GOT3 (cell line): ENCODE measurements at regions not wholly inside any gene's neighbourhood (a gene's known extent, or its start where the extent isn't known, plus 50 kb on each side); places are given as distances from the start of the nearest gene placed in this dataset.
"Not testable (repeated sequence)": the region's sequence is repeated elsewhere in the genome, so short reads cannot be mapped to it uniquely, and the experiment has no call there.

ENCODE experiments used
- DNase-seq: peaks from one replicate; lab custom pipeline; 2025; ENCODE audit warnings: mixed read lengths; lab: John Stamatoyannopoulos, UW

DNA sequence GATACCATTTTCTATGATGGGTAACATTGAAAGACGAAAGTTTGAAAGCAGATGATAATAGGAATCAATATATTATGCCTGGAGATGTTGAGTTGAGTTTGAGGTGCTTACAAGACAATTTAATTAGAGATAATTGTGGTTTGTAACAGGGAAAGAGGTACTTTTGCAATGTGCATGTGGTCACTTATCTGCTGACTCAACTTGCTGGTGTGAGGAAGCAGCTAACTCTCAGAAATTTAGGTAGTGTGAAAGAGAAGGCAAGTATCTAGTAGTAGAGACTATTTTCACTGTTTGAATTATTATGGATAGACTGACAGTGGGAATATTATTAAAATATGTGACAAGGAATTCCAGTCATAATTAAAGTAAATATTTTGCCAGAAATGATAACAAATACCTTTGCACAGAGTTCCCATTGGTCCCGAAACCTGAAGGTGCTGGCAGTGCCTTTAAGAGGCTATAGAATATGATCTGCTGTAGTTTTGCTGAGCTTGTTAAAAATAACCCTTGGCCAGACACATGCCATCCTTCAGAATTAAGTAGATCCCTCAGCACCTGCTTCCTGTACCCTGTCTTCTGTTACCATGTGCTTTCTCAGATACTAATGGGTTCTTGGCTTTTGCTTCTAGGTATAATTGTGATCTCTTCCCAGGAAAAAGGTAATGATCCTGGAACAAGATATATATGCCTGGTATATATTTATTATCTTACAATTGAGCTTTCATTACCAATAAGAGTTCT is 315.9 kb downstream of the BCHE start:
- no peak for DNase-seq

GRCh38 chr3:165519687-165520086 is 317.5 kb downstream of the BCHE start:
- no peak for DNase-seq

- no peak for DNase-seq
Observed at GRCh38 chr3:165518346-165518745, 318.9 kb downstream of the BCHE start.

DNA sequence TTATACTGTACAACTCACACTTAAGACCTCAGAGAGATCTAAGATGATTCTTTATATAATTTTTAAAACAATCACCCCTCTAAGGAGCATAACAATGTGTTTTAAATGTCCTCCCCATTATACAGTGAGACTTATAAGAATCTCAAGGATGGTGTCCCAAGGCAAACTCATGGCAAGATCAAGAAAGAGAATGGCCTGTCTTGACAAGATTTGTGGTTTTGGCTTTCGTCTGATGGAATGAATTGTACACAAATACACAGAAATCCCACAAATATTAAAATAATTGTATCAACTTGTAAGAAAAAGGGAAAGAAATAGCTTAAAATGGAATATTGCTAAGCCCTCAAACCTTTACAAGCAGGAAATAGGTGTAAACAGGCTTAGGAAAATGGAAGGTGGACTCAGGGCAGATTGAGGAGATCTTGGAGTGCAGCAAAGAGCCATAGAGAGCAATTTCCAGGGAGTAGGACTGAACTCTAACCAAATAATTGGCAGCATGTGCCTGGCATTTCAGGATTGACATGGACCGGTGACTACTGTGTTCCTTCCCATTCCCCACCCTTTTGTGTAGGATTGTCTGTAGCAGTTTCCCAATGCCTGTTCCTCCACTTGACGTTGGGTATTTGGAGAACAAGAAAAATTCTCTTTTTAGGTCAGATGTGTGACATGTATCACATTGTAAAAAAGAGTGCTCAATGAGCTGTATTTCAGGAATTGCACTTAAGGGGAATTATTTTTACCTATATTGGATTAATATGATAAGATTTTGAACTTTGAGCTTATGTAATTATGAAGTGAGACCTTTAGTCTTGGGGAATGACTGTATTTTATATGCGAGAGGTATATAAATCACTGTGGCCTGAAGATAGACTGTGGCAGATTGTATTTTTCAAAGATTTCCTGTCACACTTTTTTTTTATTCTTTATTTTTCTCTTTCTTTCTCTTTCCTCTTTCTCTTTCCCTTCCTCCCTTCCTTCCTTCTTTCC is 317.8 kb upstream of the SLITRK3 start:
- DNase-seq = no peak

DNA sequence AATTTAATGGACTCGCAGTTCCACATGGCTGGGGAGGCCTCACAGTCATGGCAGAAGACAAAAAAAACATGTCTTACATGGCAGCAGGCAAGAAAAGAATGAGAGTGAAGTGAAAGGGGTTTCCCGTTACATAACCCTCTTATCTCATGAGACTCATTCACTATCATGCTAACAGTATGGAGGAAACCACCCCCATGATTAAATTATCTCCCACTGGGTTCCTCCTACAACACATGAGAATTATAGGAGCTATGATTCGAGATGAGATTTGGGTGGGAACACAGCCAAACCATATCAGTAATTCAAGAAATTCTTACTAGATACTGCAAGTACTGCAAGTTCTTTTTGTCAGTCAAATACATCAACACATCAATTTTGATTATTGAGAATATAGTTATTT is 311.4 kb upstream of the SLITRK3 start:
- DNase-seq = no peak

DNA sequence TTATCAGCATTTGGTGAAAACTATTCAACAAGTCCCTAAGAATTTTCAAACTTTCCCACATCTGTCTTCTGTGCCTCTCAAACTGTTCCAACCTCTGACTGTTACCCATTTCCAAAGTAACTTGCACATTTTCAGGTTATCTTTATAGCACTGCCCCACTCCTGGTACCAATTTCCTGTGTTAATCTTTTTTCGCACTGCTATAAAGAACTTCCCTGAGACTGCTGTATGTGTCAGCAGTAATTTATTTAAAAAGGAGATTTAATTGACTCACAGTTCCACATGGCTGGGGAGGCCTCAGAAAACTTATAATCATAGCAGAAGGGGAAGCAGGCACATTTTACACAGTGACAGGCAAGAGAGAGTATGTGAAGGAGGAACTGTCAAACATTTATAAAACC is 310.9 kb upstream of the SLITRK3 start:
- no peak for DNase-seq

- no peak for DNase-seq
Observed at GRCh38 chr3:165505657-165506056, 309.5 kb upstream of the SLITRK3 start.

GRCh38 chr3:165504554-165504953 is 308.4 kb upstream of the SLITRK3 start:
- DNase-seq = no peak

DNA sequence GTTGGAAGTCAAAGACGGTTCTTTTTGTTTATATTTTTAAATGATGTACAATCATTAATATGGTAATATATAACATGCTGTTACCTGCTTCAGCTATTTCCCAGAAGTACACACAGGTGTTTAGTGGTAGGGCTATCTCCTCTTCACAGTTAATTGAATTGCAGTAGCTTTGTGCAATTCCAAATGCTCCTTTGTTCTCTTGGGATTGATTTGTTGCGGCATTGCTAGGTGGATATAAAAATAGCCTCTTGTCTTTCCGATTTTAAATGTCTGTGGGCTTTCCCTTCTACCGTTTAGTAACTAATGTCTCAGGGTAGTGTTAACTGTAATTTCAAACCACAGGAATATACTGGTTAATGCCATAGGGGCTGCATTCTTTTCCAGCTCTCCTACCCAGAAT is 307.6 kb upstream of the SLITRK3 start:
- no peak for DNase-seq

DNA sequence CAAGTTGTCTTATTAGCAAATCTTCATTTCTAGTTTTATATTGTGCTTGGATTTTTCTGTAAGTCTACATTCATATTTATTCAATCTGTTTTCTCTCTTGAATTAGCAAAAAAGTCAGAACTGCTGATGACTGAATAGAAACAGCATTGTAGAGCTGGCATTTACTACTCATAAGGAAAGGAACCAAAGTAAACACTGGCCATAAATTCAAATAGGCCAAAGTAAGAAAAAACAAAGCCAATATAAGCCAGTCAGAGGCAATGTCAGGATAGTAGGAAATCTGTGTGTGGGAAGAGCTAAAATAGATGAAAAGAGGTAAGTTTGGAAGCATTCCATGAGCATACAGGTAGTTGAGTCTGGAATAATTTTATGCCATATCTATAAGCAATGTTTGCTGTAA is 307.2 kb upstream of the SLITRK3 start:
- no peak for DNase-seq

GRCh38 chr3:165502707-165503106 is 306.5 kb upstream of the SLITRK3 start:
- no peak for DNase-seq

DNA sequence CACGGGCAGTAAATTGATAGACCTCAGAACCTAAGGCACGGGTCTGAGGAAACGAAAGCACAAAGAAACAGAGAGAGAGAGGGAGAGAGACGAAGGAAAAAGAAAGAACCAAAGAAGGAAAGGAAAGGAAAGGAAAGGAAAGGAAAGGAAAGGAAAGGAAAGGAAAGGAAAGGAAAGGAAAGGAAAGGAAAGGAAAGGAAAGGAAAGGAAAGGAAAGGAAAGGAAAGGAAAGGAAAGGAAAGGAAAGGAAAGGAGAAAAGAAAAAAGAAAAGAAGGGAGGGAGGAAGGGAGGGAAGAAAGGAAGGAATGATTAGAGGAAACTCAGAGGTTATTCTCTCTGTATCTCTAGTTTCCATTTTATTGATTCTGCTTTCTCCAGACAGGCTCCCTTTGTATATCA is 302.6 kb upstream of the SLITRK3 start:
- DNase-seq = not testable (repeated sequence)

DNA sequence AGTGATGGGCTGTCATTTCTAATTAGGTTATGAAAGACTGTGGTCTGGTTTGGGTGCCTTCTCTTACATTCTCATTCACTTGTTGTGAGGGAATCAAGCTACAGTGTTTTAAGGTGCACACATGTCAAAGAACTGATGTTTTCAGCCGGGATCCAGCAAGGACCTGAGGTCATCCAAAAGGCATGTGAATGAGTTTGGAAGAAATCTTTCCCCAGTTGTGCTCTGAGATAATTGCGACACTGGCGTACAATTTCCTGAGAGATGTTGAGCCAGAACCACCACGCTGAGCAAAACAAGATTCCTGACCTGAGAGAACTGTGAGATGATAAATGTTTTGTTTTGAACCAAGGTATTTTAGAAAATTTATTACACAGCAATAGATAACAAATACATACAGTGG is 295.3 kb upstream of the SLITRK3 start:
- DNase-seq = no peak

- no peak for DNase-seq
Observed at GRCh38 chr3:165476399-165477060, 280.3 kb upstream of the SLITRK3 start.

DNA sequence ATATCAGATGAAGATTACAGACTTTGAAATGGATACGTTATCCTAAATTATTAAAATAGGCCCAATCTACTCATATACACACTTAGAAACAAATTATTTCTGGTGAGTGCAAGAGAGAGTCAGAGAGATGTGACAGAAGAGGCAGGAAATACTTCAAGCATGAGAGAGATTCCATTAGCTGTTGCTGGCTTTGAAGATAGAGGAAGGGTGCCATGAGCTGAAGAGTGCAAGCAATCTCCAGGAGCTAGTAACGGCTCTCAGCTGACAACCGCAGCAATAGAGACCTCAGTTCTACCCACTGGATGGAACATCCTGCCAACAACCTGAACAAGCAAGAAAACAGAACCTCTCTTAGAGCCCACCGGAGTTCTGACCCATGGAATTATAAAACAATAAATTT is 270.7 kb upstream of the SLITRK3 start:
- no peak for DNase-seq

DNA sequence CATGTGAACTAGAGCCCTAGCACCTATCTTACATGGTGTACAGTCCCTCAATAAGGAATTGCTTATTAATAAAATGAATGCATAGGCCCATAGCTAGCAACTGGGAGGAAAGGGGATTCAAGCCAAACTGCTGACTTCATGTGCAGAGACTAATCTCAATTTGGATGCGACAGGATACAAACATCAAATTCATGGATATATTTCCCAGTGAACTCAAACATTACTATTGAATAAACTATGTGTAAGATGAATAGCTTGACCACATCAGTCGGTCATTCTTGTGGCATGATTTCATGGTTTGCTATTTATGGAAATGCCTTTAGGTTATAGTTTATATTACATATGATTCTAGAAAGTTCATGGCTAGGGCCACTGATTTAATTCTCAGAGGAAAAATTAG is 268.6 kb upstream of the SLITRK3 start:
- DNase-seq = no peak

- no peak for DNase-seq
Observed at GRCh38 chr3:165463531-165463930, 267.3 kb upstream of the SLITRK3 start.

GRCh38 chr3:165462636-165463334 is 266.6 kb upstream of the SLITRK3 start:
- no peak for DNase-seq

- no peak for DNase-seq
Observed at GRCh38 chr3:165459924-165460835, 264.0 kb upstream of the SLITRK3 start.

DNA sequence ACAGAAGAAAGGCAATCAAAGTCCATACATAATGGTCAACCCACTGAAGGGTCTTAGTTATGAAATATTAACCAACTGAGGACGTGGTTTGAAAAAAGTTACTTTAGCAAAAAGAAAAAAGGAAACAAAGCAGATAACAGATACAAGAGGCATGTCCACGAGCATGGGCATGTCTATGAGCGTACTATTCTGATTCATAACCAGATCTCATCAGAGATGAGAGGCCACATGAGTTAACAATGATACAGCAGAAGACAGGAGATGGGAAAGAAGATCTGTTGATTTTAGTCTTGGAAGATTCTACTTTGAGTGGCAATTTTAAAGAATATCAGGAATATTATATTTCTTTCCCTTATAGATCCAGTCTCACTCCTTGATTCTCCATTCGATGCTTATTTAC is 262.9 kb upstream of the SLITRK3 start:
- no peak for DNase-seq

DNA sequence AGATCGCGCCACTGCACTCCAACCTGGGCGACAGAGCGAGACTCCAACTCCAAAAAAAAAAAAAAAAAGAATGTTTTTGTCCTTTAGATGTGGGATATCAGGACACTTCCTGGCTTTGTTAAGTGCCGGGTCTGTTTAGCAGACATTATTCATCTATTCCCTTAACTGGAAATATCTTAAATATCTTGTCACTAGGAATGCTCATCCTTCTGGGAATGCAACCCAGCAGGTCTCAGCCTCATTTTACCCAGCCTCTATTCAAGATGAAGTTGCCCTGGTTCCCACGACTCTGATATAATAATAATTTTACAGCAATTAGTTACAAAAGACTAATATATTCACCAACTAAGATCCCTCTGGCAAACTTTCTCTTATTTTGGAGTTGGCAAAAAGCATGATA is 260.9 kb upstream of the SLITRK3 start:
- DNase-seq = no peak
